NCI-H82 treated with DMSO at 0.1 percent for 48 hours (cell line): ENCODE measurements at regions not wholly inside any gene's neighbourhood (a gene's known extent, or its start where the extent isn't known, plus 50 kb on each side); places are given as distances from the start of the nearest gene placed in this dataset.
"Not testable (repeated sequence)": the region's sequence is repeated elsewhere in the genome, so short reads cannot be mapped to it uniquely, and the experiment has no call there.

ENCODE experiments used
- DNase-seq: peaks from one replicate; lab custom pipeline; 2025; ENCODE audit not compliant: unreplicated experiment; lab: John Stamatoyannopoulos, UW

GRCh38 chr3:4218456-4219226 is 84.5 kb upstream of the SETMAR start:
- DNase-seq, result peak; percentile 10

- DNase-seq, result no peak
Observed at GRCh38 chr3:4219227-4219568, 84.0 kb upstream of the SETMAR start.

GRCh38 chr3:4220065-4220464 is 83.1 kb upstream of the SETMAR start:
- peak; percentile 4 for DNase-seq

- DNase-seq, result no peak
Observed at GRCh38 chr3:4222574-4223175, 80.5 kb upstream of the SETMAR start.

- DNase-seq, result no peak
Observed at GRCh38 chr3:4223777-4224176, 79.4 kb upstream of the SETMAR start.

- DNase-seq, result no peak
Observed at GRCh38 chr3:4224331-4224730, 78.8 kb upstream of the SETMAR start.

- DNase-seq, result no peak
Observed at GRCh38 chr3:4225005-4225471, 78.1 kb upstream of the SETMAR start.

GRCh38 chr3:4228295-4228694 is 74.9 kb upstream of the SETMAR start:
- peak; percentile 24 for DNase-seq

GRCh38 chr3:4231041-4231440 is 72.1 kb upstream of the SETMAR start:
- DNase-seq, result no peak

GRCh38 chr3:4232798-4233197 is 70.4 kb upstream of the SETMAR start:
- no peak for DNase-seq

GRCh38 chr3:4233488-4233887 is 69.7 kb upstream of the SETMAR start:
- DNase-seq, result no peak

GRCh38 chr3:4234889-4235288 is 68.3 kb upstream of the SETMAR start:
- no peak for DNase-seq

GRCh38 chr3:4235690-4236089 is 67.5 kb upstream of the SETMAR start:
- no peak for DNase-seq

- DNase-seq, result no peak
Observed at GRCh38 chr3:4241595-4242170, 61.5 kb upstream of the SETMAR start.

GRCh38 chr3:4245671-4246070 is 57.5 kb upstream of the SETMAR start:
- DNase-seq, result no peak

- DNase-seq, result peak; percentile 75
Observed at GRCh38 chr3:4247391-4247790, 55.8 kb upstream of the SETMAR start.

GRCh38 chr3:4250064-4250463 is 53.1 kb upstream of the SETMAR start:
- DNase-seq, result no peak

GRCh38 chr3:4251412-4251811 is 51.8 kb upstream of the SETMAR start:
- DNase-seq, result no peak

- DNase-seq, result not testable (repeated sequence)
Observed at GRCh38 chr3:4253072-4253832, 49.9 kb upstream of the SETMAR start.
